Endothelial cell of umbilical vein (primary cell): ENCODE measurements at regions not wholly inside any gene's neighbourhood (a gene's known extent, or its start where the extent isn't known, plus 50 kb on each side); places are given as distances from the start of the nearest gene placed in this dataset.

Source experiments
- EZH2 ChIP-seq: IDR thresholded peaks from 2 replicates; pipeline ENCODE4 v1.6.1; 2012; ENCODE audit warnings: borderline replicate concordance, low read depth, mild to moderate bottlenecking, moderate library complexity, low read length, inconsistent platforms; ENCODE audit not compliant: severe bottlenecking
- FOS ChIP-seq: IDR thresholded peaks from 2 replicates; pipeline ENCODE4 v1.6.1; 2011; ENCODE audit warnings: mild to moderate bottlenecking, low read length, moderate library complexity, borderline replicate concordance; ENCODE audit not compliant: insufficient read depth
- GATA2 ChIP-seq: IDR thresholded peaks from 2 replicates; pipeline ENCODE4 v1.7.0; 2011; ENCODE audit warnings: low read depth, mild to moderate bottlenecking, moderate library complexity, mixed read lengths, low read length; ENCODE audit not compliant: insufficient read length, insufficient read depth
- JUN ChIP-seq: IDR thresholded peaks from 2 replicates; pipeline ENCODE4 v1.6.1; 2011; ENCODE audit warnings: borderline replicate concordance, low read depth; ENCODE audit not compliant: insufficient read length, insufficient read depth
- MYC ChIP-seq: IDR thresholded peaks from one replicate; pipeline ENCODE4 v1.6.1; 2011; ENCODE audit warnings: mild to moderate bottlenecking, low read depth, low read length
- POLR2A ChIP-seq: IDR thresholded peaks from 2 replicates; pipeline ENCODE4 v1.6.1; 2012; ENCODE audit warnings: low read depth, mild to moderate bottlenecking, control low read depth, low read length
- POLR2AphosphoS5 ChIP-seq: IDR thresholded peaks from 2 replicates; pipeline ENCODE4 v1.6.1; 2012; ENCODE audit warnings: low read depth, mild to moderate bottlenecking, control low read depth, low read length, moderate library complexity; ENCODE audit not compliant: insufficient read depth
- TF ChIP-seq, protein P1 (sequence below), 2 donors: IDR thresholded peaks; 1 replicate in 1 of 2; 2 replicates in 1 of 2; pipeline ENCODE4 v1.5.1; 2011; ENCODE audit warnings: low read length in 2 of 2, mild to moderate bottlenecking in 2 of 2, moderate library complexity in 2 of 2, control low read depth in 1 of 2, inconsistent platforms in 1 of 2, low read depth in 1 of 2; ENCODE audit not compliant: insufficient read depth in 1 of 2; ENCODE audit errors: extremely low read depth in 1 of 2
- TF ChIP-seq, protein P2 (sequence below): IDR thresholded peaks from 2 replicates; pipeline ENCODE4 v1.6.1; 2011; ENCODE audit not compliant: insufficient read depth, insufficient read length

DNA sequence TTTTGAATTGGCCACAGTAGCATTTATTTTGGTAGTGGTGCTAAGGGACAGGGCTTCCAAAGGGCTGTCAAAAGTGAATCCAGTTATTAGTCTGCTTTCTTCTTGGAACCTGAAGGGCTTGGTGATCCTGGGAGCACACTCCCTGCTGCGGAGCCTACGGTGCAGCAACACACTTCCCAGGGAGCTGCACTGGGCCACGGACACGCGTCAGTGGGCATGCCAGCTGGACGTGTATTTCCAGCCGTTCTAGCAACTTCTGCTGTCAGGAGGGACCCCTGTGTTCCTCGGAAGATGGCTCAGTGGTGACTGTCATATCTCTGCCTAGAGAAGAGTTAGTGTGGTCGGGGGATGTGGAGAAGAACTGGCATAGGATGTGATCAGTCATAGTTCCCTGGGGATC lies 204.6 kb downstream of the SOCS6 start:
- TF ChIP-seq, protein P1, sequence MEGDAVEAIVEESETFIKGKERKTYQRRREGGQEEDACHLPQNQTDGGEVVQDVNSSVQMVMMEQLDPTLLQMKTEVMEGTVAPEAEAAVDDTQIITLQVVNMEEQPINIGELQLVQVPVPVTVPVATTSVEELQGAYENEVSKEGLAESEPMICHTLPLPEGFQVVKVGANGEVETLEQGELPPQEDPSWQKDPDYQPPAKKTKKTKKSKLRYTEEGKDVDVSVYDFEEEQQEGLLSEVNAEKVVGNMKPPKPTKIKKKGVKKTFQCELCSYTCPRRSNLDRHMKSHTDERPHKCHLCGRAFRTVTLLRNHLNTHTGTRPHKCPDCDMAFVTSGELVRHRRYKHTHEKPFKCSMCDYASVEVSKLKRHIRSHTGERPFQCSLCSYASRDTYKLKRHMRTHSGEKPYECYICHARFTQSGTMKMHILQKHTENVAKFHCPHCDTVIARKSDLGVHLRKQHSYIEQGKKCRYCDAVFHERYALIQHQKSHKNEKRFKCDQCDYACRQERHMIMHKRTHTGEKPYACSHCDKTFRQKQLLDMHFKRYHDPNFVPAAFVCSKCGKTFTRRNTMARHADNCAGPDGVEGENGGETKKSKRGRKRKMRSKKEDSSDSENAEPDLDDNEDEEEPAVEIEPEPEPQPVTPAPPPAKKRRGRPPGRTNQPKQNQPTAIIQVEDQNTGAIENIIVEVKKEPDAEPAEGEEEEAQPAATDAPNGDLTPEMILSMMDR (IDR thresholded peaks at IDR 0.05; ENCODE audit: extremely low read depth in 1 of 2, insufficient read depth in 1 of 2, low read depth in 1 of 2, low read length in 2 of 2) = no peak
- TF ChIP-seq POLR2AphosphoS5 = no peak
- no peak for TF ChIP-seq POLR2A
- TF ChIP-seq, protein P2, sequence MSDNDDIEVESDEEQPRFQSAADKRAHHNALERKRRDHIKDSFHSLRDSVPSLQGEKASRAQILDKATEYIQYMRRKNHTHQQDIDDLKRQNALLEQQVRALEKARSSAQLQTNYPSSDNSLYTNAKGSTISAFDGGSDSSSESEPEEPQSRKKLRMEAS = no peak
- no peak for TF ChIP-seq EZH2
- TF ChIP-seq JUN = no peak
- TF ChIP-seq GATA2 = no peak
- no peak for TF ChIP-seq MYC
- no peak for TF ChIP-seq FOS
